LNCaP clone FGC (cell line): ENCODE measurements at regions not wholly inside any gene's neighbourhood (a gene's known extent, or its start where the extent isn't known, plus 50 kb on each side); places are given as distances from the start of the nearest gene placed in this dataset.

ENCODE experiments used
- DNase-seq: peaks from one replicate; pipeline ENCODE4 v3.0.0-alpha.2; 2011; ENCODE audit warnings: low read depth
- H3K4me3 ChIP-seq: 2 replicates; pipeline ENCODE4 v1.5.1; 2011; ENCODE audit warnings: mild to moderate bottlenecking, low read depth, low read length, control low read depth
- CTCF ChIP-seq: IDR thresholded peaks from 2 replicates; pipeline ENCODE4 v1.5.1; 2012; ENCODE audit warnings: mild to moderate bottlenecking; ENCODE audit not compliant: control insufficient read depth, insufficient read depth; ENCODE audit errors: extremely low read depth

DNA sequence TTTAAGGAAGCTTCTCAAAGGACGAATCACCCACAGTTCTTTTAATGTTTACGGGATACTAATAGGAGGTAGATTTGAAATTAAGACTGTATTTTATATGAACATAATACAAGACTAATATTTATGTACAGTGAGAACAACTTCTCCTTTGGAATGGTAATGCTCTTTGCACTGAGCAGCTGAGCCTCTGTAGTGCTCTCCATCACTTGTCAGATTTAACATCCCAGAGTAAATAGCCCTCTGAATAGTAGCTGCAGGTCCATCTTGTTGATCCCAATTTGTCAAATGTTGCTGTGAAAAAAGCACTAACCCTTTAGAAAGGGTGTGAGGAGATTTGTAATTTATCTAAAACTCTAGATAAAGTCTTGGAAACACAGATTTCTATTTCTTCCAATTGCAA is 351.4 kb upstream of the KCNMB2 start:
- no peak for DNase-seq
- TF ChIP-seq CTCF, result no peak
- H3K4me3 ChIP-seq, result no peak overlapping the region

DNA sequence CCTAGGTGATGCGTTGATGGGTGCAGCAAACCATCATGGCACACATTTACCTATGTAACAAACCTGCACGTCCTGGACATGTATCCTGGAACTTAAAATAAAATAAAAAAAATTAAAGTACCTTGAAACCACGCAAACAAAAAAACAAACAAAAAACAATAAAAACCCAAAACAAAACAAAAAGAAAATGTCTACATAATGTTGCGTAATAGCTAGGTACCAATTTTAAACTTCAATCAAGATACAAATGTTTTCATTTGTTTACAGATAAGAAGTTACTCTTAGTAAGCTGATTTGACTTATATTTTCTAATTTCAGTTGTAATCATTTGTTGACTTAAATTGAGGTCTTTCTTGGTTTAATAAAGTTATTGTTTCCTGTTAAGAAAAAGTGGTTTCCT is 349.6 kb upstream of the KCNMB2 start:
- no peak for DNase-seq
- H3K4me3 ChIP-seq, result no peak overlapping the region
- TF ChIP-seq CTCF, result no peak

- no peak overlapping the region for H3K4me3 ChIP-seq
- TF ChIP-seq CTCF, result no peak
- DNase-seq, result no peak
These were observed 346.4 kb upstream of the KCNMB2 start for GRCh38 chr3:178189854-178190253.

DNA sequence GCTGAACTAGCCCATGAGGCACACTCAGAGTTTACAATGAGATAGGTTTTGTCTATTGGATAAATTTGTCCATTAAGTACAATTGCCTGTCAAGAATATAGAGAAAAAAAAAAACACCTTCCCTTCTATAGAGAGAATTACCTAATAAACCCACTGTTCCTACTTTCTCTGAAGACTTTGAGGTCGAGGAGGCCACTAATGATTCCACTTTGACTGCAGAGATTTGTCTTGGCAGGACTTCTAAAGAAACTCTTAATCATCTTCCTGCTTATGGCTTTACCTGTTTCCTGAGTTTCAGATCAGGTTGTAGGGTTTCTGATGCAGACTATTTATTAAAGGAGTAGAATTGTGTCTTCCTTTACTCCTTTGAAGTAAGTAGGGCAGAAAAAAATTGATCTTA is 342.4 kb upstream of the KCNMB2 start:
- DNase-seq, result no peak
- H3K4me3 ChIP-seq, result no peak overlapping the region
- TF ChIP-seq CTCF, result no peak

DNA sequence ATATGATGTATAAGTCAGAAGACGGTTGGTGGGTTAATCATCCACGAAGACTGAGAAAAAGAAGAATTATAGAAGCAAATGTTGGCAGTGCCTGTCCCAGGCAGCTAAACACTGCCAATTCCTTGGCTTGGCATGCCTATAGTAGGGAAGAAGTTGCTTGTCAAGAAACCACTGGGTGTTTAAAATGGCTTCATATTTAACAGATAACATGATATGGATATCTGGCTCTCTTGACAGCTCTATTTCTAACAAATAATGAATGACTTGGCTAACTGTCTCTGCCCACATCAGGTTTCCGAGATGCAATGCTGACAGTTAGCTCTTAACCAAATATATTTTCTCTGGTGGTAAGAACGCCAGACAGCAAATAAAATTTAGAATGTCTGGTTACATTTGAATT is 341.7 kb upstream of the KCNMB2 start:
- TF ChIP-seq CTCF, result no peak
- no peak overlapping the region for H3K4me3 ChIP-seq
- DNase-seq, result no peak

DNA sequence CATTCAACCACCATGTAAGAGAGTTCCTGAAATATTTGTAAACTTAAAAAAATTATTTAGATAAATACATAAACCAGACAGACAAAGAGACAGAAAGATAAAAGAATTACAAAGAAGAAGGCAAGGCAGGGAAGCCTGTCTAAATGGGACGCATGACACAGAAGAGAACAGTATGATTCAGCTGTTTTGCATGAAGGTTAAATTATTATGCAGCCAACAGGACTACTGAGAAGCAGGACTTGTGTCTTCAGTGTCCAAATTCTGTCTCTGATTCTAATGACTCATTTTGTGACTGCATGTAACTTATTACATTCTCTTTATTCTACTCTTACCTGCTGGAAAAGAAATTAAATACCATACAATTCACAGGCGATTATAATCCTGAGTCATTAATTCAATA is 340.4 kb upstream of the KCNMB2 start:
- TF ChIP-seq CTCF, result no peak
- DNase-seq, result no peak
- no peak overlapping the region for H3K4me3 ChIP-seq

DNA sequence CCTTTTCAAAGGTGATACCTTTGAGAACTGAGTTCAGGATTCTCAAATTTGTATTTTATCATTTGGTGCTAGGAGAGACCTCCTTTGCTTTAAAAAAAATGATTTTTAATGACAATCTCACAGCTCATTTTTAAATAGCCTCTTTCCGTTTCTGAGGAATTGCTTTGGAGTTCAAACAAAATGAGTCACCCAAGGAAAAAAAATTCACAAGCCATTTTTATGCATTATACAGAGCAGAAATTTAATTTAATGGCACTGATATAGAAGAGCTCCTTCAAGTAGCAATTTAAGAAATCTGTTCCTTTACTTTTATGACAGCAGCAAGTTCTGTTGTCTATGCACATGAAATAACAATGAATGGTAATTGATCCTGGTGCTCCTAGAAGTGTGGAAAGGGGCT is 337.9 kb upstream of the KCNMB2 start:
- DNase-seq, result no peak
- no peak overlapping the region for H3K4me3 ChIP-seq
- TF ChIP-seq CTCF, result no peak
